ENCODE measurements at regions not wholly inside any gene's neighbourhood (a gene's known extent, or its start where the extent isn't known, plus 50 kb on each side); places are given as distances from the start of the nearest gene placed in this dataset.

- TF ChIP-seq CTCF (IDR thresholded peaks at IDR 0.05 in 2 of 3, conservative IDR thresholded peaks at IDR 0.05 in 1 of 3; ENCODE audit: borderline replicate concordance in 1 of 3, insufficient read depth in 1 of 3, low read depth in 2 of 3, low read length in 2 of 3) (no peak), REST (IDR thresholded peaks at IDR 0.05; ENCODE audit: low read depth) (no peak), POLR2A (IDR thresholded peaks at IDR 0.05; ENCODE audit: borderline replicate concordance, extremely low read depth, insufficient read depth, insufficient read length) (no peak)
These were observed 1008.3 kb downstream of the EFNB2 start for GRCh38 chr13:105527127-105527526.

All from HCT116 (cell line).